ENCODE measurements at regions not wholly inside any gene's neighbourhood (a gene's known extent, or its start where the extent isn't known, plus 50 kb on each side); places are given as distances from the start of the nearest gene placed in this dataset.

GRCh38 chr16:66291833-66292232 is 74.7 kb upstream of the CDH5 start:
- DNase-seq (ENCODE audit: low read depth), result no peak
- TF ChIP-seq CTCF (conservative IDR thresholded peaks at IDR 0.05; ENCODE audit: control insufficient read depth, insufficient read depth, low read depth, low read length), result no peak

GRCh38 chr16:66290431-66290830 is 76.1 kb upstream of the CDH5 start:
- no peak overlapping the region for H3K4me3 ChIP-seq (ENCODE audit: control insufficient read depth, low read depth, low read length)
- DNase-seq (ENCODE audit: low read depth), result no peak
- TF ChIP-seq CTCF (conservative IDR thresholded peaks at IDR 0.05; ENCODE audit: control insufficient read depth, insufficient read depth, low read depth, low read length), result no peak

More at GRCh38 chr16:66291833-66292232, 74.7 kb upstream of the CDH5 start:
- no peak overlapping the region for H3K4me3 ChIP-seq (ENCODE audit: control insufficient read depth, low read depth, low read length)

- no peak overlapping the region for H3K4me3 ChIP-seq (ENCODE audit: control insufficient read depth, low read depth, low read length)
- TF ChIP-seq CTCF (conservative IDR thresholded peaks at IDR 0.05; ENCODE audit: control insufficient read depth, insufficient read depth, low read depth, low read length), result no peak
- DNase-seq (ENCODE audit: low read depth), result no peak
Observed at GRCh38 chr16:66289986-66290385, 76.5 kb upstream of the CDH5 start.

GRCh38 chr16:66289051-66289680 is 77.3 kb upstream of the CDH5 start:
- H3K4me3 ChIP-seq (ENCODE audit: control insufficient read depth, low read depth, low read length), result no peak overlapping the region
- no peak for TF ChIP-seq CTCF (conservative IDR thresholded peaks at IDR 0.05; ENCODE audit: control insufficient read depth, insufficient read depth, low read depth, low read length)
- DNase-seq (ENCODE audit: low read depth), result no peak

GRCh38 chr16:66287926-66288325 is 78.6 kb upstream of the CDH5 start:
- TF ChIP-seq CTCF (conservative IDR thresholded peaks at IDR 0.05; ENCODE audit: control insufficient read depth, insufficient read depth, low read depth, low read length), result no peak
- no peak for DNase-seq (ENCODE audit: low read depth)
- H3K4me3 ChIP-seq (ENCODE audit: control insufficient read depth, low read depth, low read length), result no peak overlapping the region

- no peak for DNase-seq (ENCODE audit: low read depth)
- TF ChIP-seq CTCF (conservative IDR thresholded peaks at IDR 0.05; ENCODE audit: control insufficient read depth, insufficient read depth, low read depth, low read length), result no peak
- no peak overlapping the region for H3K4me3 ChIP-seq (ENCODE audit: control insufficient read depth, low read depth, low read length)
Observed at GRCh38 chr16:66287416-66287815, 79.1 kb upstream of the CDH5 start.

GRCh38 chr16:66286527-66286926 is 80.0 kb upstream of the CDH5 start:
- no peak for TF ChIP-seq CTCF (conservative IDR thresholded peaks at IDR 0.05; ENCODE audit: control insufficient read depth, insufficient read depth, low read depth, low read length)
- H3K4me3 ChIP-seq (ENCODE audit: control insufficient read depth, low read depth, low read length), result no peak overlapping the region
- no peak for DNase-seq (ENCODE audit: low read depth)

Measured in fibroblast of mammary gland (primary cell).